Right lobe of liver (tissue), 6 donors: ENCODE measurements at regions not wholly inside any gene's neighbourhood (a gene's known extent, or its start where the extent isn't known, plus 50 kb on each side); places are given as distances from the start of the nearest gene placed in this dataset.

Experiments used
- ATAC-seq, 4 donors: fragments of 200-7000 bp; cut with Tn5 transposase; one replicate each; pipeline ENCODE4 v1.9.1; 2020; ENCODE audit warnings: mild to moderate bottlenecking in 4 of 4, moderate library complexity in 4 of 4
- DNase-seq, 3 donors: peaks; one replicate each; pipeline ENCODE4 v3.0.0-alpha.2; 2020
- H3K27ac ChIP-seq, 3 donors: fragments of 200-600 bp; one replicate each; pipeline ENCODE4 v1.8.0; 2022
- H3K27me3 ChIP-seq, 2 donors: fragments of 200-600 bp; one replicate each; pipeline ENCODE4 v1.8.0; 2022
- H3K36me3 ChIP-seq, 4 donors: fragments of 200-600 bp; sonication (generic) in 1 of 4; one replicate each; pipeline versions ENCODE4 v1.5.1 to v1.8.0; 2017 to 2022; ENCODE audit warnings: control low read depth in 1 of 4
- H3K4me1 ChIP-seq, 4 donors: fragments of 200-600 bp; sonication (generic) in 1 of 4; one replicate each; pipeline versions ENCODE4 v1.5.1 to v1.8.0; 2017 to 2022; ENCODE audit warnings: control low read depth in 1 of 4
- H3K4me3 ChIP-seq, 3 donors: fragments of 200-600 bp; one replicate each; pipeline ENCODE4 v1.8.0; 2022
- H3K9me3 ChIP-seq, 4 donors: fragments of 200-600 bp; sonication (generic) in 1 of 4; one replicate each; pipeline versions ENCODE4 v1.5.1 to v1.8.0; 2017 to 2022; ENCODE audit warnings: control low read depth in 1 of 4
- CTCF ChIP-seq, 4 donors: fragments of 200-600 bp in 3 of 4; fragments of 450-650 bp in 1 of 4; IDR thresholded peaks; one replicate each; pipeline versions ENCODE4 v1.5.1 to v1.8.0; 2016 to 2022; ENCODE audit warnings: antibody characterized with exemption in 4 of 4, mild to moderate bottlenecking in 2 of 4
- POLR2A ChIP-seq: fragments of 450-650 bp; IDR thresholded peaks from one replicate; pipeline ENCODE4 v1.6.1; 2017; ENCODE audit warnings: antibody characterized with exemption, mild to moderate bottlenecking
- WGBS: methylation state at CpG from one replicate; pipeline ENCODE4 v1.1.6; 2018; ENCODE audit warnings: low coverage, low lambda C conversion rate; ENCODE audit not compliant: insufficient coverage; ENCODE audit errors: missing lambda C conversion rate; 5-methylcytosine and 5-hydroxymethylcytosine counted together
- intact Hi-C, 2 donors: fragments of 100-400 bp; cut with DNase I; formaldehyde crosslinking; loops; one replicate each; pipeline versions ENCODE4 v1.11.2 to v1.14.1; 2022
- donor health status: DM: no; HTN: yes; CAD: no.
- donor health status: DM: no; HTN: no; CAD: no.
- donor health status: DM: no; HTN: no; CAD: no.
- donor health status: DM: no; HTN: yes; CAD: no.
- donor health status: DM: no; HTN: yes; CAD: no.

- no peaks in the 10 kb centered on the region for H3K36me3 ChIP-seq
- DNase-seq (no peak), ATAC-seq (peak in 1 of 4 donors; percentile 22)
- H3K27ac ChIP-seq, result no peak overlapping the region
- intact Hi-C loops, result no loop called here
- no peak overlapping the region for H3K4me3 ChIP-seq
- no peaks in the 10 kb centered on the region for H3K4me1 ChIP-seq
- 69% methylated on average over 31 of the region's 58 CpGs for WGBS
- no peak for TF ChIP-seq CTCF (IDR thresholded peaks at IDR 0.05)
- no peak for TF ChIP-seq POLR2A
- H3K27me3 ChIP-seq, result no peaks in the 10 kb centered on the region
- H3K9me3 ChIP-seq, result no peaks in the 10 kb centered on the region
Measured at GRCh38 chr20:29296256-29297230, 1960.9 kb upstream of the DEFB115 start.

- no peaks in the 10 kb centered on the region for H3K9me3 ChIP-seq
- WGBS, result 74% methylated on average over 22 of the region's 70 CpGs
Measured at GRCh38 chr20:29297411-29298270, 1959.8 kb upstream of the DEFB115 start.

GRCh38 chr20:29298271-29298590 lies 1959.2 kb upstream of the DEFB115 start:
- H3K27ac ChIP-seq, result no peak overlapping the region
- no peaks in the 10 kb centered on the region for H3K27me3 ChIP-seq
- no peaks in the 10 kb centered on the region for H3K9me3 ChIP-seq
- TF ChIP-seq POLR2A (no peak), CTCF (IDR thresholded peaks at IDR 0.05) (no peak)
- no peaks in the 10 kb centered on the region for H3K4me1 ChIP-seq
- 79% methylated on average over 11 of the region's 12 CpGs for WGBS
- no peak for ATAC-seq
- no peak overlapping the region for H3K4me3 ChIP-seq
- no peak for DNase-seq
- no peaks in the 10 kb centered on the region for H3K36me3 ChIP-seq
- intact Hi-C loops, result no loop called here

More at GRCh38 chr20:29297411-29298270, 1959.8 kb upstream of the DEFB115 start:
- intact Hi-C loops, result no loop called here
- no peak for DNase-seq
- no peak overlapping the region for H3K4me3 ChIP-seq
- H3K27me3 ChIP-seq, result no peaks in the 10 kb centered on the region
- TF ChIP-seq POLR2A (no peak), CTCF (IDR thresholded peaks at IDR 0.05) (no peak)
- ATAC-seq, result peak in 1 of 4 donors; percentile 57
- H3K27ac ChIP-seq, result no peak overlapping the region
- H3K36me3 ChIP-seq, result no peaks in the 10 kb centered on the region
- H3K4me1 ChIP-seq, result no peaks in the 10 kb centered on the region

GRCh38 chr20:29298759-29299613 lies 1958.5 kb upstream of the DEFB115 start:
- H3K4me1 ChIP-seq, result no peaks in the 10 kb centered on the region
- no peaks in the 10 kb centered on the region for H3K27me3 ChIP-seq
- H3K36me3 ChIP-seq, result no peaks in the 10 kb centered on the region
- no peak for DNase-seq
- 69% methylated on average over 39 of the region's 40 CpGs for WGBS
- no peaks in the 10 kb centered on the region for H3K9me3 ChIP-seq
- ATAC-seq, result no peak
- no peak overlapping the region for H3K27ac ChIP-seq
- intact Hi-C loops, result no loop called here
- no peak for TF ChIP-seq POLR2A
- TF ChIP-seq CTCF (IDR thresholded peaks at IDR 0.05), result no peak
- H3K4me3 ChIP-seq, result no peak overlapping the region
